ENCODE measurements at regions not wholly inside any gene's neighbourhood (a gene's known extent, or its start where the extent isn't known, plus 50 kb on each side); places are given as distances from the start of the nearest gene placed in this dataset.

- TF ChIP-seq, protein P1, sequence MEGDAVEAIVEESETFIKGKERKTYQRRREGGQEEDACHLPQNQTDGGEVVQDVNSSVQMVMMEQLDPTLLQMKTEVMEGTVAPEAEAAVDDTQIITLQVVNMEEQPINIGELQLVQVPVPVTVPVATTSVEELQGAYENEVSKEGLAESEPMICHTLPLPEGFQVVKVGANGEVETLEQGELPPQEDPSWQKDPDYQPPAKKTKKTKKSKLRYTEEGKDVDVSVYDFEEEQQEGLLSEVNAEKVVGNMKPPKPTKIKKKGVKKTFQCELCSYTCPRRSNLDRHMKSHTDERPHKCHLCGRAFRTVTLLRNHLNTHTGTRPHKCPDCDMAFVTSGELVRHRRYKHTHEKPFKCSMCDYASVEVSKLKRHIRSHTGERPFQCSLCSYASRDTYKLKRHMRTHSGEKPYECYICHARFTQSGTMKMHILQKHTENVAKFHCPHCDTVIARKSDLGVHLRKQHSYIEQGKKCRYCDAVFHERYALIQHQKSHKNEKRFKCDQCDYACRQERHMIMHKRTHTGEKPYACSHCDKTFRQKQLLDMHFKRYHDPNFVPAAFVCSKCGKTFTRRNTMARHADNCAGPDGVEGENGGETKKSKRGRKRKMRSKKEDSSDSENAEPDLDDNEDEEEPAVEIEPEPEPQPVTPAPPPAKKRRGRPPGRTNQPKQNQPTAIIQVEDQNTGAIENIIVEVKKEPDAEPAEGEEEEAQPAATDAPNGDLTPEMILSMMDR (IDR thresholded peaks at IDR 0.05): no peak
- TF ChIP-seq POLR2A (IDR thresholded peaks at IDR 0.05): no peak
Observed at GRCh38 chr18:7301094-7301493, 70.2 kb downstream of the LRRC30 start.

Measured in Peyer's patch (tissue), 4 donors.